ENCODE measurements at regions not wholly inside any gene's neighbourhood (a gene's known extent, or its start where the extent isn't known, plus 50 kb on each side); places are given as distances from the start of the nearest gene placed in this dataset.

GRCh38 chr12:127328867-127329266 lies 938.1 kb upstream of the TMEM132C start:
- no peak for DNase-seq (ENCODE audit: low spot score)
- H3K27ac ChIP-seq: no peak overlapping the region
- no peak for TF ChIP-seq CTCF (conservative IDR thresholded peaks at IDR 0.05; ENCODE audit: low read depth)
- ChIA-PET CTCF (no interaction called here), POLR2A (ENCODE audit: low non-redundant PET) (interaction anchor here (0.7 kb wide), 1 partner anchor 1301 kb away, joined by 3 read pairs; no protein-coding TSS in a partner anchor)

- no peak overlapping the region for H3K27ac ChIP-seq
- no peak for DNase-seq (ENCODE audit: low spot score)
- ChIA-PET CTCF (no interaction called here), POLR2A (ENCODE audit: low non-redundant PET) (no interaction called here)
- TF ChIP-seq CTCF (conservative IDR thresholded peaks at IDR 0.05; ENCODE audit: low read depth): no peak
Observed at GRCh38 chr12:127334365-127334764, 932.6 kb upstream of the TMEM132C start.

GRCh38 chr12:127334912-127335644 lies 931.9 kb upstream of the TMEM132C start:
- no peak for TF ChIP-seq CTCF (conservative IDR thresholded peaks at IDR 0.05; ENCODE audit: low read depth)
- CTCF ChIA-PET: no interaction called here
- no peak for DNase-seq (ENCODE audit: low spot score)
- POLR2A ChIA-PET (ENCODE audit: low non-redundant PET): no interaction called here
- no peak overlapping the region for H3K27ac ChIP-seq

- CTCF ChIA-PET: interaction anchor here (0.7 kb wide), 1 partner anchor 80 kb away, joined by 3 read pairs; no protein-coding TSS in a partner anchor
- no peak overlapping the region for H3K27ac ChIP-seq
- peak; percentile 4 for DNase-seq (ENCODE audit: low spot score)
- POLR2A ChIA-PET (ENCODE audit: low non-redundant PET): no interaction called here
- no peak for TF ChIP-seq CTCF (conservative IDR thresholded peaks at IDR 0.05; ENCODE audit: low read depth)
Observed at GRCh38 chr12:127336416-127336815, 930.6 kb upstream of the TMEM132C start.

- POLR2A ChIA-PET (ENCODE audit: low non-redundant PET): no interaction called here
- no peak overlapping the region for H3K27ac ChIP-seq
- no peak for TF ChIP-seq CTCF (conservative IDR thresholded peaks at IDR 0.05; ENCODE audit: low read depth)
- no peak for DNase-seq (ENCODE audit: low spot score)
- CTCF ChIA-PET: interaction anchor here (0.6 kb wide), 1 partner anchor 13 kb away, joined by 4 read pairs; no protein-coding TSS in a partner anchor
Observed at GRCh38 chr12:127339065-127339464, 927.9 kb upstream of the TMEM132C start.

GRCh38 chr12:127340381-127340780 lies 926.6 kb upstream of the TMEM132C start:
- TF ChIP-seq CTCF (conservative IDR thresholded peaks at IDR 0.05; ENCODE audit: low read depth): no peak
- CTCF ChIA-PET: interaction anchor here (0.6 kb wide), 1 partner anchor 19 kb away, joined by 4 read pairs; no protein-coding TSS in a partner anchor
- POLR2A ChIA-PET (ENCODE audit: low non-redundant PET): no interaction called here
- H3K27ac ChIP-seq: no peak overlapping the region
- DNase-seq (ENCODE audit: low spot score): no peak

Measured in RWPE1 (cell line).